Cardiac muscle cell (in vitro differentiated cells and primary cell): ENCODE measurements at regions not wholly inside any gene's neighbourhood (a gene's known extent, or its start where the extent isn't known, plus 50 kb on each side); places are given as distances from the start of the nearest gene placed in this dataset.

Experiments
- DNase-seq, 2 donors: peaks; one replicate each; pipeline versions ENCODE4 v3.0.0 to v3.0.0-alpha.2; 2010 to 2017; ENCODE audit warnings: low read depth in 1 of 2, low spot score in 1 of 2
- H3K27ac ChIP-seq: fragments of 200-600 bp; sonication (generic); 2 replicates; pipeline ENCODE4 v1.5.1; 2016
- H3K27me3 ChIP-seq: fragments of 200-600 bp; sonication (generic); 2 replicates; pipeline ENCODE4 v1.6.0; 2016; ENCODE audit warnings: control low read depth
- H3K36me3 ChIP-seq: fragments of 200-600 bp; sonication (generic); 2 replicates; pipeline ENCODE4 v1.5.1; 2016; ENCODE audit warnings: control low read depth
- H3K4me1 ChIP-seq: fragments of 200-600 bp; sonication (generic); 2 replicates; pipeline ENCODE4 v1.8.1; 2017; ENCODE audit warnings: low read depth, mild to moderate bottlenecking, mixed run types
- H3K4me3 ChIP-seq: fragments of 200-600 bp; sonication (generic); 2 replicates; pipeline ENCODE4 v1.5.1; 2016; ENCODE audit warnings: mild to moderate bottlenecking
- H3K9me3 ChIP-seq: fragments of 200-600 bp; sonication (generic); 2 replicates; pipeline ENCODE4 v1.5.1; 2017; ENCODE audit warnings: low read depth, mild to moderate bottlenecking, control low read depth
- CTCF ChIP-seq: IDR thresholded peaks from 2 replicates; pipeline ENCODE4 v1.5.1; 2012; ENCODE audit warnings: low read depth, mild to moderate bottlenecking, low read length

- DNase-seq, result no peak
- no peak overlapping the region for H3K4me3 ChIP-seq
- no peaks in the 10 kb centered on the region for H3K36me3 ChIP-seq
- TF ChIP-seq CTCF, result no peak
- no peaks in the 10 kb centered on the region for H3K27me3 ChIP-seq
- no peaks in the 10 kb centered on the region for H3K9me3 ChIP-seq
- H3K27ac ChIP-seq, result no peak overlapping the region
- H3K4me1 ChIP-seq, result no peaks in the 10 kb centered on the region
Observed at GRCh38 chr19:28609091-28609755, 603.7 kb downstream of the UQCRFS1 start.

- H3K4me3 ChIP-seq, result no peak overlapping the region
- no peak for TF ChIP-seq CTCF
- no peaks in the 10 kb centered on the region for H3K9me3 ChIP-seq
- no peaks in the 10 kb centered on the region for H3K36me3 ChIP-seq
- no peak for DNase-seq
- no peaks in the 10 kb centered on the region for H3K27me3 ChIP-seq
- H3K4me1 ChIP-seq, result no peaks in the 10 kb centered on the region
- H3K27ac ChIP-seq, result no peak overlapping the region
Observed at GRCh38 chr19:28608292-28608691, 604.7 kb downstream of the UQCRFS1 start.

- no peak overlapping the region for H3K4me3 ChIP-seq
- no peaks in the 10 kb centered on the region for H3K27me3 ChIP-seq
- no peaks in the 10 kb centered on the region for H3K36me3 ChIP-seq
- TF ChIP-seq CTCF, result no peak
- H3K9me3 ChIP-seq, result no peaks in the 10 kb centered on the region
- H3K4me1 ChIP-seq, result no peaks in the 10 kb centered on the region
- no peak overlapping the region for H3K27ac ChIP-seq
- DNase-seq, result no peak
Observed at GRCh38 chr19:28607066-28607583, 605.8 kb downstream of the UQCRFS1 start.

GRCh38 chr19:28606269-28607032, 606.5 kb downstream of the UQCRFS1 start:
- no peaks in the 10 kb centered on the region for H3K36me3 ChIP-seq
- no peaks in the 10 kb centered on the region for H3K4me1 ChIP-seq
- DNase-seq, result no peak
- H3K9me3 ChIP-seq, result no peaks in the 10 kb centered on the region
- H3K27me3 ChIP-seq, result no peaks in the 10 kb centered on the region
- no peak overlapping the region for H3K27ac ChIP-seq
- no peak overlapping the region for H3K4me3 ChIP-seq
- no peak for TF ChIP-seq CTCF

- Histone ChIP-seq H3K4me1 (no peaks in the 10 kb centered on the region), H3K27ac (no peak overlapping the region), H3K27me3 (no peaks in the 10 kb centered on the region), H3K4me3 (no peak overlapping the region), H3K36me3 (no peaks in the 10 kb centered on the region), H3K9me3 (no peaks in the 10 kb centered on the region)
- DNase-seq, result no peak
- no peak for TF ChIP-seq CTCF
Observed at GRCh38 chr19:28605501-28606268, 607.3 kb downstream of the UQCRFS1 start.
